ENCODE measurements at regions not wholly inside any gene's neighbourhood (a gene's known extent, or its start where the extent isn't known, plus 50 kb on each side); places are given as distances from the start of the nearest gene placed in this dataset.

GRCh38 chr5:87954121-87954520 lies 314.5 kb downstream of the TMEM161B start:
- no peak for DNase-seq (ENCODE audit: low read depth, low spot score)

- no peak for DNase-seq (ENCODE audit: low read depth, low spot score)
Measured at GRCh38 chr5:87951661-87952060, 317.0 kb downstream of the TMEM161B start.

GRCh38 chr5:87949676-87950631 lies 318.7 kb downstream of the TMEM161B start:
- no peak for DNase-seq (ENCODE audit: low read depth, low spot score)

- no peak for DNase-seq (ENCODE audit: low read depth, low spot score)
Measured at GRCh38 chr5:87948486-87948885, 320.2 kb downstream of the TMEM161B start.

- no peak for DNase-seq (ENCODE audit: low read depth, low spot score)
Measured at GRCh38 chr5:87946271-87946670, 322.4 kb downstream of the TMEM161B start.

- DNase-seq (ENCODE audit: low read depth, low spot score) = no peak
Measured at GRCh38 chr5:87945286-87945650, 323.4 kb downstream of the TMEM161B start.

GRCh38 chr5:87944553-87945285 lies 323.9 kb downstream of the TMEM161B start:
- DNase-seq (ENCODE audit: low read depth, low spot score) = no peak

- no peak for DNase-seq (ENCODE audit: low read depth, low spot score)
Measured at GRCh38 chr5:87940775-87941174, 327.9 kb downstream of the TMEM161B start.

- DNase-seq (ENCODE audit: low read depth, low spot score) = no peak
Measured at GRCh38 chr5:87936667-87937066, 332.0 kb downstream of the TMEM161B start.

GRCh38 chr5:87924436-87924835 lies 344.2 kb downstream of the TMEM161B start:
- no peak for DNase-seq (ENCODE audit: low read depth, low spot score)

- no peak for DNase-seq (ENCODE audit: low read depth, low spot score)
Measured at GRCh38 chr5:87916320-87916719, 352.3 kb downstream of the TMEM161B start.

- no peak for DNase-seq (ENCODE audit: low read depth, low spot score)
Measured at GRCh38 chr5:87912419-87912818, 356.2 kb downstream of the TMEM161B start.

GRCh38 chr5:87909382-87909781 lies 359.3 kb downstream of the TMEM161B start:
- DNase-seq (ENCODE audit: low read depth, low spot score) = no peak

GRCh38 chr5:87906962-87907361 lies 361.7 kb downstream of the TMEM161B start:
- DNase-seq (ENCODE audit: low read depth, low spot score) = no peak

GRCh38 chr5:87900419-87900818 lies 368.2 kb downstream of the TMEM161B start:
- DNase-seq (ENCODE audit: low read depth, low spot score) = no peak

GRCh38 chr5:87899721-87900131 lies 368.9 kb downstream of the TMEM161B start:
- no peak for DNase-seq (ENCODE audit: low read depth, low spot score)

- DNase-seq (ENCODE audit: low read depth, low spot score) = no peak
Measured at GRCh38 chr5:87899208-87899661, 369.4 kb downstream of the TMEM161B start.

- DNase-seq (ENCODE audit: low read depth, low spot score) = no peak
Measured at GRCh38 chr5:87898574-87898973, 370.1 kb downstream of the TMEM161B start.

GRCh38 chr5:87888139-87888538 lies 380.5 kb downstream of the TMEM161B start:
- no peak for DNase-seq (ENCODE audit: low read depth, low spot score)

- no peak for DNase-seq (ENCODE audit: low read depth, low spot score)
Measured at GRCh38 chr5:87887247-87887646, 381.4 kb downstream of the TMEM161B start.

- DNase-seq (ENCODE audit: low read depth, low spot score) = no peak
Measured at GRCh38 chr5:87886164-87886563, 382.5 kb downstream of the TMEM161B start.

GRCh38 chr5:87885758-87886157 lies 382.9 kb downstream of the TMEM161B start:
- no peak for DNase-seq (ENCODE audit: low read depth, low spot score)

All from pulmonary artery endothelial cell (primary cell).